Lung (tissue), 11 donors: ENCODE measurements at regions not wholly inside any gene's neighbourhood (a gene's known extent, or its start where the extent isn't known, plus 50 kb on each side); places are given as distances from the start of the nearest gene placed in this dataset.

Source experiments
- ATAC-seq: fragments of 200-7000 bp; cut with Tn5 transposase; one replicate; pipeline ENCODE4 v1.9.1; 2020; ENCODE audit warnings: moderate number of reproducible peaks; ENCODE audit not compliant: insufficient read depth, low FRiP score
- DNase-seq, 3 donors: peaks; one replicate each; pipeline ENCODE4 v3.0.0-alpha.2; 2013 to 2017
- H3K27ac ChIP-seq, 2 donors: one replicate each; pipeline ENCODE4 v1.5.1; 2013; ENCODE audit warnings: mild to moderate bottlenecking in 2 of 2, moderate library complexity in 2 of 2, control low read depth in 1 of 2, inconsistent platforms in 1 of 2, low read depth in 1 of 2, low read length in 1 of 2
- H3K27me3 ChIP-seq, 3 donors: one replicate each; pipeline ENCODE4 v1.5.1; 2013; ENCODE audit warnings: low read length in 2 of 3; ENCODE audit not compliant: control insufficient read depth in 3 of 3, insufficient read depth in 3 of 3
- H3K36me3 ChIP-seq, 4 donors: one replicate each; pipeline ENCODE4 v1.5.1; 2013; ENCODE audit warnings: low read length in 4 of 4, mild to moderate bottlenecking in 1 of 4, moderate library complexity in 1 of 4; ENCODE audit not compliant: control insufficient read depth in 4 of 4, insufficient read depth in 4 of 4
- H3K4me1 ChIP-seq, 5 donors: one replicate each; pipeline ENCODE4 v1.5.1; 2013; ENCODE audit warnings: low read length in 5 of 5, mild to moderate bottlenecking in 2 of 5, moderate library complexity in 1 of 5; ENCODE audit not compliant: control insufficient read depth in 5 of 5, insufficient read depth in 5 of 5
- H3K4me3 ChIP-seq: one replicate; pipeline ENCODE4 v1.5.1; 2013; ENCODE audit warnings: mild to moderate bottlenecking, control low read depth, moderate library complexity
- H3K9ac ChIP-seq, 2 donors: one replicate each; pipeline ENCODE4 v1.5.1; 2013; ENCODE audit warnings: low read length in 2 of 2, control low read depth in 1 of 2; ENCODE audit not compliant: insufficient read depth in 1 of 2
- H3K9me3 ChIP-seq, 4 donors: one replicate each; pipeline ENCODE4 v1.5.1; 2013; ENCODE audit warnings: low read length in 3 of 4, mild to moderate bottlenecking in 1 of 4, moderate library complexity in 1 of 4; ENCODE audit not compliant: control insufficient read depth in 4 of 4, insufficient read depth in 3 of 4
- CTCF ChIP-seq: IDR thresholded peaks from 2 replicates; pipeline ENCODE4 v1.5.1; 2012; ENCODE audit warnings: mild to moderate bottlenecking; ENCODE audit errors: control extremely low read depth, extremely low read depth
- WGBS, 2 donors: extraction: QIAGEN DNeasy Blood & Tissue Kit; methylation state at CpG; one replicate each; pipeline ENCODE4 v1.1.7; 2013; 5-methylcytosine and 5-hydroxymethylcytosine counted together
- donor health status: control.
- donor health status: control.
- donor health status: Bipolar disorder and iron deficiency.
- donor health status: healthy.
- donor health status: DM: yes; HTN: yes; CAD: no.

GRCh38 chr7:156175003-156175402 is 362.7 kb upstream of the SHH start:
- no peak for ATAC-seq
- H3K27me3 ChIP-seq = no peaks in the 10 kb centered on the region
- no peak for TF ChIP-seq CTCF
- peaks cover 0 to 8% (median 0%) of the 10 kb centered on the region in 4 donors for H3K9me3 ChIP-seq
- H3K4me3 ChIP-seq = no peak overlapping the region
- H3K36me3 ChIP-seq = no peaks in the 10 kb centered on the region
- DNase-seq = no peak
- no peak overlapping the region for H3K27ac ChIP-seq
- H3K9ac ChIP-seq = no peak overlapping the region
- WGBS, 2 donors = 81 to 84% methylated on average over 10 of the region's 10 CpGs
- no peaks in the 10 kb centered on the region for H3K4me1 ChIP-seq

- WGBS, 2 donors = 85 to 91% methylated on average over 17 of the region's 17 CpGs
- H3K4me1 ChIP-seq = no peaks in the 10 kb centered on the region
- no peak overlapping the region for H3K4me3 ChIP-seq
- no peak for ATAC-seq
- H3K9ac ChIP-seq = no peak overlapping the region
- no peaks in the 10 kb centered on the region for H3K36me3 ChIP-seq
- no peak for TF ChIP-seq CTCF
- no peak overlapping the region for H3K27ac ChIP-seq
- H3K27me3 ChIP-seq = no peaks in the 10 kb centered on the region
- H3K9me3 ChIP-seq = peaks cover 0 to 8% (median 0%) of the 10 kb centered on the region in 4 donors
- DNase-seq = no peak
Observed at GRCh38 chr7:156174428-156174827, 362.2 kb upstream of the SHH start.

GRCh38 chr7:156173748-156174353 is 361.6 kb upstream of the SHH start:
- no peak overlapping the region for H3K27ac ChIP-seq
- H3K36me3 ChIP-seq = no peaks in the 10 kb centered on the region
- no peaks in the 10 kb centered on the region for H3K4me1 ChIP-seq
- H3K27me3 ChIP-seq = no peaks in the 10 kb centered on the region
- H3K4me3 ChIP-seq = no peak overlapping the region
- TF ChIP-seq CTCF = no peak
- H3K9me3 ChIP-seq = peaks cover 0 to 8% (median 0%) of the 10 kb centered on the region in 4 donors
- H3K9ac ChIP-seq = no peak overlapping the region
- DNase-seq = no peak
- no peak for ATAC-seq
- WGBS, 2 donors = 84 to 86% methylated on average over 18 of the region's 18 CpGs

GRCh38 chr7:156173346-156173745 is 361.1 kb upstream of the SHH start:
- ATAC-seq (no peak), DNase-seq (no peak)
- Histone ChIP-seq H3K36me3 (no peaks in the 10 kb centered on the region), H3K4me3 (no peak overlapping the region), H3K4me1 (no peaks in the 10 kb centered on the region), H3K9ac (no peak overlapping the region), H3K9me3 (peaks cover 0 to 8% (median 0%) of the 10 kb centered on the region in 4 donors), H3K27me3 (no peaks in the 10 kb centered on the region), H3K27ac (no peak overlapping the region)
- WGBS, 2 donors = 70 to 71% methylated on average over 13 of the region's 13 CpGs
- no peak for TF ChIP-seq CTCF
